ENCODE measurements at regions not wholly inside any gene's neighbourhood (a gene's known extent, or its start where the extent isn't known, plus 50 kb on each side); places are given as distances from the start of the nearest gene placed in this dataset.

- no peak for DNase-seq
- TF ChIP-seq GATA1 (IDR thresholded peaks at IDR 0.05; ENCODE audit: low read depth, low read length) (no peak), POLR2A (IDR thresholded peaks at IDR 0.05; ENCODE audit: low read length) (no peak)
These were observed 535.4 kb downstream of the PID1 start for GRCh38 chr2:228735697-228736096.

- DNase-seq: no peak
- TF ChIP-seq POLR2A (IDR thresholded peaks at IDR 0.05; ENCODE audit: low read length): no peak
- TF ChIP-seq GATA1 (IDR thresholded peaks at IDR 0.05; ENCODE audit: low read depth, low read length): no peak
These were observed 539.6 kb downstream of the PID1 start for GRCh38 chr2:228731517-228731916.

- no peak for TF ChIP-seq POLR2A (IDR thresholded peaks at IDR 0.05; ENCODE audit: low read length)
- TF ChIP-seq GATA1 (IDR thresholded peaks at IDR 0.05; ENCODE audit: low read depth, low read length): no peak
- DNase-seq: no peak
These were observed 542.1 kb downstream of the PID1 start for GRCh38 chr2:228728961-228729360.

GRCh38 chr2:228725031-228725430 lies 543.5 kb upstream of the SPHKAP start:
- DNase-seq: no peak
- TF ChIP-seq GATA1 (IDR thresholded peaks at IDR 0.05; ENCODE audit: low read depth, low read length) (no peak), POLR2A (IDR thresholded peaks at IDR 0.05; ENCODE audit: low read length) (no peak)

- DNase-seq: no peak
- TF ChIP-seq POLR2A (IDR thresholded peaks at IDR 0.05; ENCODE audit: low read length): no peak
- no peak for TF ChIP-seq GATA1 (IDR thresholded peaks at IDR 0.05; ENCODE audit: low read depth, low read length)
These were observed 542.1 kb upstream of the SPHKAP start for GRCh38 chr2:228723599-228723998.

GRCh38 chr2:228722311-228722710 lies 540.8 kb upstream of the SPHKAP start:
- TF ChIP-seq POLR2A (IDR thresholded peaks at IDR 0.05; ENCODE audit: low read length) (no peak), GATA1 (IDR thresholded peaks at IDR 0.05; ENCODE audit: low read depth, low read length) (no peak)
- no peak for DNase-seq

GRCh38 chr2:228720895-228721294 lies 539.4 kb upstream of the SPHKAP start:
- DNase-seq: no peak
- TF ChIP-seq POLR2A (IDR thresholded peaks at IDR 0.05; ENCODE audit: low read length) (no peak), GATA1 (IDR thresholded peaks at IDR 0.05; ENCODE audit: low read depth, low read length) (no peak)

- DNase-seq: no peak
- TF ChIP-seq POLR2A (IDR thresholded peaks at IDR 0.05; ENCODE audit: low read length) (no peak), GATA1 (IDR thresholded peaks at IDR 0.05; ENCODE audit: low read depth, low read length) (no peak)
These were observed 528.4 kb upstream of the SPHKAP start for GRCh38 chr2:228709788-228710371.

GRCh38 chr2:228707846-228708245 lies 526.4 kb upstream of the SPHKAP start:
- DNase-seq: no peak
- TF ChIP-seq GATA1 (IDR thresholded peaks at IDR 0.05; ENCODE audit: low read depth, low read length) (no peak), POLR2A (IDR thresholded peaks at IDR 0.05; ENCODE audit: low read length) (no peak)

- no peak for DNase-seq
- no peak for TF ChIP-seq POLR2A (IDR thresholded peaks at IDR 0.05; ENCODE audit: low read length)
- TF ChIP-seq GATA1 (IDR thresholded peaks at IDR 0.05; ENCODE audit: low read depth, low read length): no peak
These were observed 523.8 kb upstream of the SPHKAP start for GRCh38 chr2:228705318-228705717.

- no peak for DNase-seq
- no peak for TF ChIP-seq GATA1 (IDR thresholded peaks at IDR 0.05; ENCODE audit: low read depth, low read length)
- TF ChIP-seq POLR2A (IDR thresholded peaks at IDR 0.05; ENCODE audit: low read length): no peak
These were observed 521.7 kb upstream of the SPHKAP start for GRCh38 chr2:228703152-228703551.

- no peak for DNase-seq
- TF ChIP-seq POLR2A (IDR thresholded peaks at IDR 0.05; ENCODE audit: low read length) (no peak), GATA1 (IDR thresholded peaks at IDR 0.05; ENCODE audit: low read depth, low read length) (no peak)
These were observed 520.0 kb upstream of the SPHKAP start for GRCh38 chr2:228701506-228701905.

GRCh38 chr2:228700638-228701037 lies 519.2 kb upstream of the SPHKAP start:
- TF ChIP-seq POLR2A (IDR thresholded peaks at IDR 0.05; ENCODE audit: low read length) (no peak), GATA1 (IDR thresholded peaks at IDR 0.05; ENCODE audit: low read depth, low read length) (no peak)
- DNase-seq: no peak

GRCh38 chr2:228699888-228700287 lies 518.4 kb upstream of the SPHKAP start:
- DNase-seq: no peak
- TF ChIP-seq GATA1 (IDR thresholded peaks at IDR 0.05; ENCODE audit: low read depth, low read length): no peak
- TF ChIP-seq POLR2A (IDR thresholded peaks at IDR 0.05; ENCODE audit: low read length): no peak

- TF ChIP-seq POLR2A (IDR thresholded peaks at IDR 0.05; ENCODE audit: low read length): no peak
- TF ChIP-seq GATA1 (IDR thresholded peaks at IDR 0.05; ENCODE audit: low read depth, low read length): no peak
- no peak for DNase-seq
These were observed 517.9 kb upstream of the SPHKAP start for GRCh38 chr2:228699400-228699799.

- DNase-seq: no peak
- TF ChIP-seq GATA1 (IDR thresholded peaks at IDR 0.05; ENCODE audit: low read depth, low read length) (no peak), POLR2A (IDR thresholded peaks at IDR 0.05; ENCODE audit: low read length) (no peak)
These were observed 517.5 kb upstream of the SPHKAP start for GRCh38 chr2:228698963-228699362.
